ENCODE measurements at regions not wholly inside any gene's neighbourhood (a gene's known extent, or its start where the extent isn't known, plus 50 kb on each side); places are given as distances from the start of the nearest gene placed in this dataset.
A peak's percentile ranks its signal among the peaks of the same experiment; 100 is the strongest.

DNA sequence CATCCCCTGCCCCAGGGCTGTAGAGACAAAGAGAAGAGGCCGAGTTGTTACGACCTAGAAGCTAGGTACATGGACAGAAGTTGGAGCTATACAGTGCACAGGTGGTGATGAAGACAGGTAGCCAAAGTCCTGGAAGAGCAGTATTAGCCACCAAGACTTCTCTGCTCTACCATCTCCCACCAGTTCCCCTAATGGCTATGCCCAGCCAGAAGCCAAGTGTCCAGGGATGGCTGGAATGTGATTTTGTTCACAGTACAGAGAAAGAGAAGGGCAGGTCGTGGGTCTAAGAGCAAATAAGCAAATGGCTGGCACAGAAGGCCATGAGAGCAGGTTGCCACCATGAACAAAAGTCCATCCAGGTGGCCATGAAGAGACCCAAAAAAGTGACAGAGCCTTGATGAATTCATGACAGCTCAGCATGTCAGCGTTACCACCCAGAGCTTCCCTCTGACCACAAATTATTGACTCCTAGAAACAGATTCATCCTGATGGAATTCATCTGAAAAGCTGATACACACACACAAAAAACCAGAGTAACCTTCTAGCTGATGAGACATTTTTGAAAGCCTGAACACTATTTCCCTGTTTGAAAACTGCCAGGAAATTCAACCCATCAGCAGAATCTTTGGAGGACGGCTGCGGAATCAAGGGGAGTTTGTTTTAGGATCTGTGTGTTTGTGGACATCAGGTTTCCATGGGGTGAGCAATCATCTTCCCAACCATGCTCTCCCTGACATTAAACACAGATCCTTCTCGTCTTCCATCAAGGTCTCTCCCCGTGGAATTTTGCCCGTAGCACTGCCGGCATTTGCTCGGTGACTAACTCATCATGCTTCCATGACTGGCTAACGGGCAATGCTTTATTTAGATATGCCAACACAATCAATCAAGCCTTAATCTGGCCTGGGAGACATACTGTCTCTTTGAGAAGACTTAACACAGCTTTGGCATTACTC lies 906.7 kb upstream of the AUTS2 start:
- H3K27ac ChIP-seq: peak overlapping the region in 2 of 4 donors; percentile 33 to 59
- ATAC-seq: no peak

DNA sequence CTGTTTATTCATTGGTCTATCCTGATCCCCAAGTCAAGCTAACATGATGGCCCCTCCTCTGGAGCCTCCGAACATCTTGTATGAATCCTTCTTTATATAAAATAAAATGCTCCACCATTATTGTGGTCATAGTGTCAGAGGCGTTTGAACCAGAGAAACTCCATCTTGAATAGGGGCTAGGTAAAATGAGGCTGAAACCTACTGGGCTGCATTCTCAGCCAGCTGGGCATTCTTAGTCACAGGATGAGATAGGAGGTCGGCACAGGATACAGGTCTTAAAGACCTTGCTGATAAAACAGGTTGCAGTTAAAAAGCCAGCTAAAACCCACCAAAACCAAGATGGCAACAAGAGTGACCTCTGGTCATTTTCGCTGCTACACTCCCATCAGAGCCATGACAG lies 905.8 kb upstream of the AUTS2 start:
- no peak for TF ChIP-seq POLR2AphosphoS5 (IDR thresholded peaks at IDR 0.05)
- TF ChIP-seq, protein P1, sequence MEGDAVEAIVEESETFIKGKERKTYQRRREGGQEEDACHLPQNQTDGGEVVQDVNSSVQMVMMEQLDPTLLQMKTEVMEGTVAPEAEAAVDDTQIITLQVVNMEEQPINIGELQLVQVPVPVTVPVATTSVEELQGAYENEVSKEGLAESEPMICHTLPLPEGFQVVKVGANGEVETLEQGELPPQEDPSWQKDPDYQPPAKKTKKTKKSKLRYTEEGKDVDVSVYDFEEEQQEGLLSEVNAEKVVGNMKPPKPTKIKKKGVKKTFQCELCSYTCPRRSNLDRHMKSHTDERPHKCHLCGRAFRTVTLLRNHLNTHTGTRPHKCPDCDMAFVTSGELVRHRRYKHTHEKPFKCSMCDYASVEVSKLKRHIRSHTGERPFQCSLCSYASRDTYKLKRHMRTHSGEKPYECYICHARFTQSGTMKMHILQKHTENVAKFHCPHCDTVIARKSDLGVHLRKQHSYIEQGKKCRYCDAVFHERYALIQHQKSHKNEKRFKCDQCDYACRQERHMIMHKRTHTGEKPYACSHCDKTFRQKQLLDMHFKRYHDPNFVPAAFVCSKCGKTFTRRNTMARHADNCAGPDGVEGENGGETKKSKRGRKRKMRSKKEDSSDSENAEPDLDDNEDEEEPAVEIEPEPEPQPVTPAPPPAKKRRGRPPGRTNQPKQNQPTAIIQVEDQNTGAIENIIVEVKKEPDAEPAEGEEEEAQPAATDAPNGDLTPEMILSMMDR (IDR thresholded peaks at IDR 0.05): no peak
- TF ChIP-seq POLR2A (IDR thresholded peaks at IDR 0.05): no peak
- TF ChIP-seq EP300 (IDR thresholded peaks at IDR 0.05): no peak
- Histone ChIP-seq H3K9me3 (no peaks in the 10 kb centered on the region), H3K36me3 (no peaks in the 10 kb centered on the region), H3K4me1 (no peaks in the 10 kb centered on the region), H3K4me3 (no peak overlapping the region), H3K27ac (peak overlapping the region in 1 of 4 donors; percentile 59), H3K27me3 (no peaks in the 10 kb centered on the region)
- no peak for ATAC-seq
- WGBS, 2 donors (ENCODE audit: low coverage in 1 of 2): 88% methylated on average over 4 of the region's 4 CpGs

More for the DNA sequence above, 906.7 kb upstream of the AUTS2 start:
- Histone ChIP-seq H3K36me3 (no peaks in the 10 kb centered on the region), H3K4me3 (no peak overlapping the region), H3K4me1 (no peaks in the 10 kb centered on the region), H3K9me3 (no peaks in the 10 kb centered on the region), H3K27me3 (no peaks in the 10 kb centered on the region)
- peak; percentile 89 for TF ChIP-seq POLR2AphosphoS5 (IDR thresholded peaks at IDR 0.05)
- TF ChIP-seq, protein P1 (IDR thresholded peaks at IDR 0.05): no peak
- TF ChIP-seq POLR2A (IDR thresholded peaks at IDR 0.05): no peak
- 38 to 51% methylated on average over 5 to 12 of the region's 12 CpGs for WGBS, 2 donors (ENCODE audit: low coverage in 1 of 2)

DNA sequence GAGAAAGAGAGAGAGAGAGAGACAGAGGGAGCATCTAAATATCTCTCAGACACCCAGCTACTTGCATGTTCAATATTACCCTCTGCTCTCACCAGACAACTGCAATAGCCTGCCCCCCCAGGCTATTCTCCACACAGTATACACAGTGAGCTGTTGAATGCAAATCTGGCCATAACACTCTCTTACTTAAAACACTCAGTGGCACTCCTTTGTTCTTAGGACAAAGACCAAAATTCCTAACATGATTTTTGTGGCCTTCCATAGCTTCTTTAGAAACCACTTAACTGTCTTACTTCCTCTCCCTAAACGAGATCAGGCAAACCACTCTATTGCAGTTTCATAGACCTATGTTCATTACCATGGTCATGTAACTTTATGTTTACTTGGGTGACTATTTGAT lies 903.6 kb upstream of the AUTS2 start:
- WGBS, 2 donors (ENCODE audit: low coverage in 1 of 2): 64 to 85% methylated on average over 1 of the region's 1 CpG
- no peaks in the 10 kb centered on the region for H3K36me3 ChIP-seq
- H3K27me3 ChIP-seq: no peaks in the 10 kb centered on the region
- H3K4me1 ChIP-seq: no peaks in the 10 kb centered on the region
- H3K9me3 ChIP-seq: no peaks in the 10 kb centered on the region
- no peak overlapping the region for H3K4me3 ChIP-seq
- H3K27ac ChIP-seq: no peak overlapping the region
- ATAC-seq: no peak
- no peak for TF ChIP-seq EP300 (IDR thresholded peaks at IDR 0.05)

DNA sequence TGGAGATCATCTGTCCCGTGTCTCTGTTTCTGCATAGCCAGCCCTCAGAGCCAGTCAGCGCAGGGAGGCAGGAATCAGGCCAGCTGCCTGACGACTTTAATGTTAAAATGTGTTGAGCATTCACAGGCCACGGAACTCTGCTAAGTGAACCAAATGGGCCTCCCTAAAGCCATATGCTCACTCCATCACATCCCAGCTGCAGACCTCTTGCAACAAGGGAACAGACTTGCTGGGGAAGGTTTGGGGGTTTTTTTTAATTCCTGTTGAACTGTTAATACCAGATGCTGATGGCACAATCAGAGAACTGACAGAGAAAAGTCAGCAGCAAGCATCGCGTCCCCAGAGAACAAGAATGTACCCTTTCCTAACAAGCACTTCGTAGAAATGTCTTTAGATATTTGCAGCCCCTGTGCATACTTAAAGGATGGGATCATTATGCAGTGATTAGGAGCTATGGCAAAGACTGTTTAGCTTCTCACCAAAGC lies 900.4 kb upstream of the AUTS2 start:
- no peak for TF ChIP-seq POLR2AphosphoS5 (IDR thresholded peaks at IDR 0.05)
- TF ChIP-seq EP300 (IDR thresholded peaks at IDR 0.05): no peak
- TF ChIP-seq, protein P1 (IDR thresholded peaks at IDR 0.05): no peak
- WGBS, 2 donors (ENCODE audit: low coverage in 1 of 2): 74 to 82% methylated on average over 3 to 5 of the region's 7 CpGs
- no peak overlapping the region for H3K27ac ChIP-seq

DNA sequence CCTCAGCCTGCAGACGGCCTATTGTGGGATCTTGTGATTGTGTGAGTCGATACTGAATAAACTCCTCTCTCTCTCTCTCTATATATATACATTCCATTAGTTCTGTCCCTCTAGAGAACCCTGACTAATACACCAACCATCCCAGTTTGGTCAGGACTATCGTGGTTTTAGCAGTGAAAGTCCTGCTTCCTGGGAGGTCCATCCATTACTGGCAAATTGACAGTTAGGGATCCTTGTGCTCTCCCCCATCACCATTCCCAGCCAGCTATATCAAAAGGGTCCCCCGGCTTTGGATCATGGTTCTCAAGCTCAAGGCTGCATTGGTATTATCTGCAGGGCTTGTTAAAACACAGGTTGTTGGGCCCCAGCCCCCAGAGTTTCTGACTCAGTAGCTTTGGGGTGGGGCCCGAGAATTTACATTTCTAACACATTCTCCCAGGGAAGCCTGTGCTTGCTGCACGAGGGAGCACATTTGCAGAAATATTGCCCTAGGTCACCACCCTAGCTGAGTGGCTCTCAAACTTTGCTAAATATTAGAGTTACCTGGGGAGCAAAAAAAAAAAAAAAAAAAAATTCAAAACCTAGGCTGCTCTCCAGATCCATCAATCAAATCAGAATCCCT lies 899.1 kb upstream of the AUTS2 start:
- TF ChIP-seq, protein P1 (IDR thresholded peaks at IDR 0.05): no peak
- TF ChIP-seq POLR2A (IDR thresholded peaks at IDR 0.05) (no peak), POLR2AphosphoS5 (IDR thresholded peaks at IDR 0.05) (no peak)
- Histone ChIP-seq H3K27me3 (no peaks in the 10 kb centered on the region), H3K4me3 (no peak overlapping the region), H3K36me3 (no peaks in the 10 kb centered on the region), H3K4me1 (no peaks in the 10 kb centered on the region), H3K27ac (no peak overlapping the region), H3K9me3 (no peaks in the 10 kb centered on the region)
- no peak for ATAC-seq
- WGBS, 2 donors (ENCODE audit: low coverage in 1 of 2): 59 to 68% methylated on average over 3 to 4 of the region's 6 CpGs

More for the DNA sequence above, 900.4 kb upstream of the AUTS2 start:
- no peak for ATAC-seq
- no peaks in the 10 kb centered on the region for H3K4me1 ChIP-seq
- no peaks in the 10 kb centered on the region for H3K27me3 ChIP-seq
- no peaks in the 10 kb centered on the region for H3K36me3 ChIP-seq
- H3K4me3 ChIP-seq: no peak overlapping the region
- no peaks in the 10 kb centered on the region for H3K9me3 ChIP-seq

All from gastroesophageal sphincter (tissue), 4 donors.